GM06990 (cell line): ENCODE measurements at regions not wholly inside any gene's neighbourhood (a gene's known extent, or its start where the extent isn't known, plus 50 kb on each side); places are given as distances from the start of the nearest gene placed in this dataset.

Experiments used
- DNase-seq: peaks from one replicate; pipeline ENCODE4 v3.0.0-alpha.2; 2011; ENCODE audit not compliant: insufficient read length; ENCODE audit errors: extremely low read depth
- H3K27me3 ChIP-seq: replicated peaks from 2 replicates; pipeline ENCODE4 v1.6.0; 2011; ENCODE audit warnings: low read length; ENCODE audit not compliant: control insufficient read depth, insufficient read depth
- H3K36me3 ChIP-seq: 2 replicates; pipeline ENCODE4 v1.5.1; 2011; ENCODE audit warnings: low read length; ENCODE audit not compliant: control insufficient read depth, insufficient read depth
- H3K4me3 ChIP-seq: replicated peaks from 2 replicates; pipeline ENCODE4 v1.5.1; 2011; ENCODE audit warnings: low read depth, mild to moderate bottlenecking, control low read depth, low read length
- TF ChIP-seq, protein P1 (sequence below): IDR thresholded peaks from 2 replicates; pipeline ENCODE4 v1.5.1; 2011; ENCODE audit warnings: low read length, control low read depth, mild to moderate bottlenecking, inconsistent platforms; ENCODE audit not compliant: insufficient read depth, poor library complexity, severe bottlenecking

- Histone ChIP-seq H3K4me3 (no peak overlapping the region), H3K36me3 (no peaks in the 10 kb centered on the region), H3K27me3 (no peaks in the 10 kb centered on the region; the same call in 1 of the 2 replicates)
- TF ChIP-seq, protein P1, sequence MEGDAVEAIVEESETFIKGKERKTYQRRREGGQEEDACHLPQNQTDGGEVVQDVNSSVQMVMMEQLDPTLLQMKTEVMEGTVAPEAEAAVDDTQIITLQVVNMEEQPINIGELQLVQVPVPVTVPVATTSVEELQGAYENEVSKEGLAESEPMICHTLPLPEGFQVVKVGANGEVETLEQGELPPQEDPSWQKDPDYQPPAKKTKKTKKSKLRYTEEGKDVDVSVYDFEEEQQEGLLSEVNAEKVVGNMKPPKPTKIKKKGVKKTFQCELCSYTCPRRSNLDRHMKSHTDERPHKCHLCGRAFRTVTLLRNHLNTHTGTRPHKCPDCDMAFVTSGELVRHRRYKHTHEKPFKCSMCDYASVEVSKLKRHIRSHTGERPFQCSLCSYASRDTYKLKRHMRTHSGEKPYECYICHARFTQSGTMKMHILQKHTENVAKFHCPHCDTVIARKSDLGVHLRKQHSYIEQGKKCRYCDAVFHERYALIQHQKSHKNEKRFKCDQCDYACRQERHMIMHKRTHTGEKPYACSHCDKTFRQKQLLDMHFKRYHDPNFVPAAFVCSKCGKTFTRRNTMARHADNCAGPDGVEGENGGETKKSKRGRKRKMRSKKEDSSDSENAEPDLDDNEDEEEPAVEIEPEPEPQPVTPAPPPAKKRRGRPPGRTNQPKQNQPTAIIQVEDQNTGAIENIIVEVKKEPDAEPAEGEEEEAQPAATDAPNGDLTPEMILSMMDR: no peak
- DNase-seq: no peak
Observed at GRCh38 chr4:14708574-14708973, 293.7 kb upstream of the CPEB2 start.

DNA sequence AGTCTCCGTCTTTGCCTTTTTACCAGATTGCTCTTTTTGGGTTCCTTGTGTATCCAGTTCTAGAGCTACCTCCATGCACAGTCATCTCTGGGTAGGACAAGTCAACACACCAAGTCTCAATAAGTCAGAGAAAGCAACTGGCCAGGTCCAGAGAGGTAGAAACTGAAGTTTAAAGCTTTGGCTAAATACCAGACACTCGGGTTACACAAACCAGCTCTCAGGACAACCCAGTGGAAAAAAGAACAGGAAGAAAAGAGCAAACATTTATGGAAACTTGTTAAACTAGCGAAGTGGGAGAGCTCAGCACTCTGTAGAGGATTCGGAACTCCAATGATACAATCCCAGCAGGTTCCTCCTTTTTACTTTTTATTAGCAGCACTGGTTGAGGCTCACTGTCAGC lies 291.0 kb upstream of the CPEB2 start:
- Histone ChIP-seq H3K4me3 (no peak overlapping the region), H3K36me3 (no peaks in the 10 kb centered on the region), H3K27me3 (no peaks in the 10 kb centered on the region; the same call in 1 of the 2 replicates)
- TF ChIP-seq, protein P1: no peak
- DNase-seq: no peak

- Histone ChIP-seq H3K36me3 (no peaks in the 10 kb centered on the region), H3K27me3 (no peaks in the 10 kb centered on the region; the same call in none of the 2 replicates), H3K4me3 (no peak overlapping the region)
- TF ChIP-seq, protein P1: no peak
- no peak for DNase-seq
Observed at GRCh38 chr4:14716691-14717090, 285.6 kb upstream of the CPEB2 start.

GRCh38 chr4:14719053-14719452 lies 283.2 kb upstream of the CPEB2 start:
- no peaks in the 10 kb centered on the region for H3K36me3 ChIP-seq
- DNase-seq: no peak

GRCh38 chr4:14726441-14726840 lies 275.8 kb upstream of the CPEB2 start:
- no peak overlapping the region for H3K4me3 ChIP-seq
- no peaks in the 10 kb centered on the region for H3K36me3 ChIP-seq
- no peaks in the 10 kb centered on the region for H3K27me3 ChIP-seq
- TF ChIP-seq, protein P1: no peak
- no peak for DNase-seq

More at GRCh38 chr4:14719053-14719452, 283.2 kb upstream of the CPEB2 start:
- H3K27me3 ChIP-seq: no peaks in the 10 kb centered on the region; the same call in 1 of the 2 replicates
- TF ChIP-seq, protein P1: no peak
- no peak overlapping the region for H3K4me3 ChIP-seq

DNA sequence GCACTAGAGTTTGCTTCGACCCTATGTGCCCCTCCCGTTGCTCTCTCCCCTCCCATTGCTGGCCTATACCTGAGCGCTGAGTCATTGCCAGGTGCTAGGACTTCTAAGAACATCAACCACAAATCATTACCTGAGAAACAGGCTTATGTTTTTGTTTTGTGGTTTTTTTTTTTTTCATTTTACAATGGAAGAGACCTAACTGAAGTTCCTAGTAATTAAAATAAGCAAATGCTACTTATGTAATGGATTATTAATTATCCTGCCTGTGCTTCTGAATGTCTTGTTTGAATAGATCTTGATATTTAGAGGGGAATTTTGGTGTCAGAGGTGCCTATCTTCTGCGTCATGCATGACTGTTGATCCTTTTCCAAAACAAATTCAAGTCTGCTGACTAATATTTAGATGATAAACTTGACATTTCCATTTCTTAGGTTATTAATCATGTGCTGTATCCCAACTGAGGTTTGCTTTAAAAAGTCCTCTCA lies 275.4 kb upstream of the CPEB2 start:
- no peak for DNase-seq
- Histone ChIP-seq H3K27me3 (no peaks in the 10 kb centered on the region), H3K36me3 (no peaks in the 10 kb centered on the region), H3K4me3 (no peak overlapping the region)
- TF ChIP-seq, protein P1: no peak
